ENCODE measurements at regions not wholly inside any gene's neighbourhood (a gene's known extent, or its start where the extent isn't known, plus 50 kb on each side); places are given as distances from the start of the nearest gene placed in this dataset.

DNA sequence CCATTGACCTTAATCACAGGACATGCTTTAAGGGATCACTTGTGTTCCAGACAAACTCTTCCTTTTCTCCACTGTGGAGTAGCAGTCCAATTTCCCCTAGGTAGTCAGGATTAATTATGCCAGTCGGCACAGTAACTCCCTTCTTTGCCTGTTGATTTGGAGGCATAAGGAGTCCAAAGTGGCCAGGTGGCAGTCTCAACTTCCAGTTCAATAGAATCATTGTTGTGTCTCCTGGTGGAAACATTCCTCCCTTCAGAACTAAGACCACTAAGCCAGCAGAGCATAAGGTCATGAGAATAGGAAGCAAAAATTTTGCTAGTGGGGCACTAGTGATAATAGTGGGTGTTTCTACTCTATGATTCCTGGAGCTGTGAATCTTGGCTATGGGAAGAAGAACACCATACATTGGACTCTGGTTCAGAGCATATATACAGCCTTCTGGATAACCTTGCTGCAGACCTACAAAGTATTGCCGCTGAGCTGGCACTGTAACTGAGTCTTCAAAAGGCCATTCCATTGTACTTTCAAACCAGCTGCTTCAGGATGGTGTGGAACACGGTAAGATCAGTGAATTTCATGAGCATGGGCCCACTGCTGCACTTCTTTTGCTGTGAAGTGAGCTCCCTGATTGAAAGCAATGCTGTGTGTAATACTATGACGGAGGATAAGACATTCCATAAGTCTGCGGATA lies 147.3 kb upstream of the MAX start:
- DNase-seq (ENCODE audit: low read depth in 2 of 2): no peak

DNA sequence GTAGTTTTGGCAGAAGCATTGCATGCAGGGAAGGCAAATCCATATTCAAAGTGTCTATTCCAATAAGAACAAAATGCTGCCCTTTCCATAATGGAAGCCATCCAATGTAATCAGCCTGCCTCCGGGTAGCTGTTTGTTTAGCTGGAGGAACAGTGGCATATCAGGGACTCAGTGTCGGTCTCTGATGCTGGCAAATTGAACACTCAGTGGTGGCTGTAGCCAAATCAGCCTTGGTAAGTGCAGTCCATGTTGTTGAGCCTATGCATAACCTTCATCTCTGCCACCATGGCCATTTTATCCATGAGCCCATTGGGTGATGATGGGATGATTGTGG lies 147.8 kb upstream of the MAX start:
- no peak for DNase-seq (ENCODE audit: low read depth in 2 of 2)

DNA sequence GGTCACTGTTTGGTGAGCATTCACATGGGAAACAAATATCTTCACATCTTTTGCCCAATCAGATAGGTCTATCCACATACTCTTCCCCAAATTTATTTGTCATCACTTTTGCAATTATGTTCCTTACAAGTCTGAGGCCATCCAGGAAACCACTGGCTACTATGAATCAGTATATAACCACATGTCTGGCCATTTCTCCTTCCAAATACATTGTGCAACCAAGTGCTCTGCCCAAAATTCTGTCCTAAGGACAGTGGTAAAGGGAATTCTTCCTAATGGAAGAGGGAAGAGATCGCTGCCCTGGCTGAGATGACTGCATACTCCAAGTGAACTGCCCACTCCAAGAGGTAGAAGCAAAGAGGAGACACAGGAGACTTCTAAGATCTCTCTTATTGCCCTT lies 148.9 kb upstream of the MAX start:
- no peak for DNase-seq (ENCODE audit: low read depth in 2 of 2)

DNA sequence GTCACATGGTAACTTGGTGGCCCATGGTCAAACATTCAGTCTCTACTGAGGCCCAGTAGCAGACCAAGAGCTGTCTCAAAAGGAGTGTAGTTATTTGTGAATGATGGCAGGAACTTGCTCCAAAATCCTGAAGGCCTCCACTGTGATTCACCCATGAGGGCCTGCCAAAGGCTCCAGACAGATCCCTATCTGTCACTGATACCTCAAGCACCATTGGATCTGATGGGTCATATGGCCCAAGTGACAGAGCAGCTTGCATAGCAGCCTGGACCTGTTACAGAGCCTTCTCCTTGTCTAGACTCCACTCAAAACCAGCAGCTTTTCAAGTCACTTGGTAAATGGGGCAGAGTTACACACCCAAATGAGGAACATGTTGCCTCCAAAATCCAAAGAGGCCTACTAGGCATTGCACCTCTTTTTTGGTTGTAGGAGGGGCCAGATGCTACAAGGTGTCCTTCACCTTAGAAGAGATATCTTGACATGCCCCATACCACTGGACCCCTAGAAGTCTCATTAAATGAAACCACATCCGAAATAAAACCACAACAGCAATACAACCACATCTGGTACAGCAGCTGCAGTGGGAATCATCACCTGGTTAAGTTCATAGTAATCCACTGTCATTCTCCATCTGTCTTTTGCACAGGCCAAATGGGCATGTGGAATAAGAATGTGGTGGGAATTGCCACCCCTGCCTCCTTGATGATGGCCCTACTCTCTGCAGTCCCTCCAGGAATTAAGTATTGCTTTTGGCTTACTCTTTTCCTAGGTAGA lies 150.4 kb upstream of the MAX start:
- no peak for DNase-seq (ENCODE audit: low read depth in 2 of 2)

DNA sequence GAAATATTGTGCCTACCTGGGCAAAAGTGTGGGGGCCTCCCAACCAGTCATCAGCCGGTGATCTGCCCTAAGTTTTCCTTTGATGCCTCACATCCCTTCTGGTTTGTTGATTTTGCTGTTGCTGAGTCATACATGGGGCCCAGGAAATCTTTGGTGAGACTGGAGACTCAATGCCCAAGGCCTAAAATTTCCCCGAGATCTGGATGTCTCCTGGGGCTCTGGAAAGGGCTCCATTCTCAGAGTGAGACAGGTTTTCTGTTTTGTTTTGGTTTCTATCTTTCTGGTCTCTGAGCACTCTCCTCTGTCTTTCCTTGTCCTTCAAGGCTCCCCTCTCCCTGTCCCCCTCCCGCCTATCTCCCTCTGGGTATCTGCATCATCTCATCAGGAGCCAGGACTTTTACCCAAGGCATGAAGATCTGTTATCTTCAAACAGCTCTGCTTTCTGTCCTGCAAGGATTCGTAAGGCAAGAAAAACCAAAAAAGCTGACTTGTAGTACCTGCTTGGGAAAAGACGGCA lies 152.8 kb upstream of the MAX start:
- DNase-seq (ENCODE audit: low read depth in 2 of 2): no peak

DNA sequence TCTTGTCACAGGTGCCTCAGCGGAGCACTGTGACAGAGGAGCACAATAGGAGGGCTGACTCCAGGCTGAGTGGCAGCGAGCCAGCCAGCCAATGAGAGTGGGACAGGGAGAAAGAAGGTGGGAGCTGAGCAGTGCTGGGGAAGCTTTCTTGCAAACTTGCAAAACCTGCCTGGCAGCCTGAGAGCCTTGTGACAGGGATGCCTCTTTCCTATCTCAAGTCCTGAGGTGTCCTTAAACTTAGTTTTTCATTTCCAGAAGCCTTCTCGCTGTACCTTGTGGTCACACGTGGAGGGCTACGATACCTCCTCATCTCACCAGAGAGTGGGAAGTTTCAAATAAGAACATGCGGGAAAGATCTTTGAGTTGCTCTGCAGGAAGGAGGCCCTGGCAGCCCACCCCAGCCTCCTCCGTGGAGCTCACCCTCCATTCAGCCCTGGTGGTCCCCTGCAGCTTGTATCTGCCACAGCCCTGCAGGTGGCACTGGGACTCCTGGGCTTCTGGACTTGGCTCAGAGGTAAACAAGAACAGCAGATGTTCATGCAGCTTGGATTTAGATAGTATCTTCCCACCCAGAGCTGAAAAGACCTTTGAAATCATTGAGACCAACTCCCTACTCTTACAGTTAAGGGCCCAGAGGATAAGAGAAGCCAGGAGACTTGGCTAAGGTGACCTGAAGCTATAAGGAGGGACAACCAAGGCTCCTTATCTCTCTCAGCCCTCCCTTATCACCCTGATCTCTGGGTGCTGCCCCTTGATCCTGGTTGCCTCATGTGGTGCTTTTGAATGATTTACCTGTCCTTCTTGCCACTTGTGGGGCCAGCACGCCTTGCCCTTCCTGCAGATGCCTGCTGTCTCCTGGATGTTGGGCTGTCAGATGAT lies 153.5 kb upstream of the MAX start:
- DNase-seq (ENCODE audit: low read depth in 2 of 2): no peak

DNA sequence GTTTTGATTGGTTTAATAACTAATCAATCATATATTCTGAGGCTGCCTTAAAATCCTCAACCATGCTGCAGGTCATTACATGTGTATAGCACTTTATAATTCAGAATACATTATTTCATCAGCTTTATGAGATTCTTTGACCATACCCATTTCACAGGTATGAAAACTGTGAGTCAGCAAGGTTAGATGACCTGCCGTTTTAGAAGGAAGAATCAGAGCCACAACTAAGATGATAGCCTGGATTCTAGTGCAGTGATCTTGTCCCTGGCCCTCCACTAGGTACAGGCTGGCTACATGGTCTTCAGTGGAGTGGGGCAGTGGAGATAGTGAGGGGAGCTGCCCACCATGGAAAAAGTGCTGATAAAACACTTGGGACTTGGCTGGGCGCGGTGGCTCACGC lies 154.4 kb upstream of the MAX start:
- DNase-seq (ENCODE audit: low read depth in 2 of 2): no peak

DNA sequence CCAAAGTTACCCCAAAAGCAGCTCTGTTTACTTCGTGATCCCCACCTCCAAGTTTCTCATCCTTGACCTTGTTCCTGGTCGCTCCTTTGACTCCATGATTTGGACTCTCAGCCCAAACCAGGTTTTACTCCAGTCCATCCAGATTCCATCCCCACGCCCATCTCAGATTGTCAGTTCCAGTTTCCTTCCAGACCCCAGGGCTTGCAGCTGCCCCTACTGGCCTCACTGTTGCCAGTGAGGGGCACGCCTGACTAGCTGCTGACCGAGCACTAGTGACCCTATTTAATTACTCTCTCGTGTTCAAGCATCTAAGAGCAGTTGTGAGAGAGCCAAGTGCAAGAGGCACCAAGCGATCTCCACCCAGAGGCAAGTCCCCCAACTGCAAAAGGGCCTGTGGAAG lies 155.1 kb upstream of the FUT8 start:
- DNase-seq (ENCODE audit: low read depth in 2 of 2): no peak

DNA sequence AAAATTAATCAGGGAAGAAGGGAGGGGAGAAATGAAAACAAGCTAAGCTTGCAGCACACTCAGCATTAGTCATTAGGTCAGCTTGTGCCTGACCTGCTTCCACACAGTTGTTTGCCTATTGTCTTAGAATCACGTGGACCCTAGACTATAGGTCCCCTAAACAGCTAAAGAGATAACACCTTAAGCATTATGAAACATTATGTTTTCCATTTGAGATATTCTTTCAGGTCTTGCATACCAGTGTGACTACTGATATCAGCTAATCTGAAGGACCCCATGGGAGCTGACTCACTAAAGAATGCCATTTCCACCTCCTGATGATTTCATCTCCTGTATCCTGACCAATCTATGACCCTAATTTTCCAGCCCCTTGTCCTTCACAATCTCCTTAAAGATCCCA lies 154.1 kb upstream of the FUT8 start:
- no peak for DNase-seq (ENCODE audit: low read depth in 2 of 2)

DNA sequence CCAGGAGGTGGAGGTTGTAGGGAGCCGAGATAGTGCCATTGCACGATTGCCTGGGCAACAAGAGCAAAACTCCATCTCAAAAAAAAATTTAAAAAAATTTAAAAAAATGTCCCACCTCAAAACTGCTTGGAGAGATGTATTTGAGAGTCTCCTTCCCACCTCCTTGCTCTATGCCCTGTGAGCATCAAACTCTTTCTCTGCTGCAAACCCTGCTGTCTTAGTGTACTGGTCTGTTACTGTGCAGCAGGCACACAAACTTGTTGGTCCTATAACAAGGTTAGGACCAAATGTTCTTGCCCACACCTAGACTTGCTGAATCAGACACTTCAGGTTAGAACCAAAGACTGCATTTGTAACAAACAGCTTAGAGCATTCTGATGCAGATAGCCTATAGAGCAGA lies 153.5 kb upstream of the FUT8 start:
- no peak for DNase-seq (ENCODE audit: low read depth in 2 of 2)

DNA sequence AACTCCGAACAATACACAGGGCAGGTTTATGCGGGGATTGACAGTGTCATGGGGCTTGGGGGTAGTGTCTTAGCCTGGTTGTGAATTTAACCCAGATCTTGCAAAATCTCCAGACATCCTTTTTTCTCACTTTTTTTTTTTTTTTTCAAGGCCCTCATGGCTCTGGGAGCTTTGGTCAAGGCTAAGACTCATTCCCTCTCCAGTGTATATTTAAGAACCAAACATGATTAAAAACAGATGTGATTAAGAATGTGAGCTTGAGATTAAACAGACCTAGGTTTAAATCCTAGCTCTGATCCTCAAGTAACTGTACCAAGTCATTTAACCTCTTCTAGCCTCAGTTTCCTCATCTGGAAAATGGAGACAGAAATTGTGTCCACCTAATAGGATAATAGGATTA lies 151.7 kb upstream of the FUT8 start:
- DNase-seq (ENCODE audit: low read depth in 2 of 2): no peak

DNA sequence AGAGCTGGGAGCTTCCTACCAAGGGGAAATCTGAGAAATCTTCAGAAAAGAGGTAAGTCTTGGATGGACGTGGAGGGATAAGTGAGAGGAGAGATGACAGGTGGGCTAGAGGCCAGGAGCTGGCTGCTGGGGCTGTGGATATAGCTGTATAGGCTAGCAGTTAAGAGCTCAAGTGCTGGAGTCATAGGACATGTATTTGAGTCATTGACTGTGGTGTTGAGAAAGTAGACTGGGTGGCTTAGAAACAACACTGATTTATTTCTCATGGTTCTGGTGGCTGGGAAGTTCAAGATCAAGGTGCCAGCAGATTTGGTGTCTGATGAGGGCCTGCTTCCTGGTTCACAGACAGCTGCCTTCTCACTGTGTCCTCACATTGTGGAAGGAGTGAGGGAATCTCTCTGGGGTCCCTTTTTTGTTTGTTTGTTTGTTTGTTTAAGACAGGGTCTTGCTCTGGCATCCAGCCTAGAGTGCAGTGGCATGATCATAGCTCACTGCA lies 151.1 kb upstream of the FUT8 start:
- no peak for DNase-seq (ENCODE audit: low read depth in 2 of 2)

DNA sequence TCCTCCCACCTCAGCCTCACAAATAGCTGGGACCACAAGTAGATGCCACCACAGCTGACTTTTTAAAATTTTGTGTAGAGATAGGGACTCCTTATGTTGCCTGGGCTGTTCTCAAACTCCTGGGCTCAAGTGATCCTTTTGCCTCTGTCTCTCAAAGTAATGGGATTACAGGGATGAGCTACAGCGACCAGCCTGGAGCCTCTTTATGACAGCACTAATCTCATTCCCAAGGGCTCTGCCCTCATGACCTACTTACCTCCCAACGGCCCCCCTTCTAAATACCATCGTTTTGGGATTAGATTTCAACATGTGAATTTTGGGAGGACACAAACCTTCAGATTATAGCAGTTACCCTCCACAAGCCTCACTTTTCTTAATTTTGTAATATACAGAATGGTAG lies 150.6 kb upstream of the FUT8 start:
- no peak for DNase-seq (ENCODE audit: low read depth in 2 of 2)

DNA sequence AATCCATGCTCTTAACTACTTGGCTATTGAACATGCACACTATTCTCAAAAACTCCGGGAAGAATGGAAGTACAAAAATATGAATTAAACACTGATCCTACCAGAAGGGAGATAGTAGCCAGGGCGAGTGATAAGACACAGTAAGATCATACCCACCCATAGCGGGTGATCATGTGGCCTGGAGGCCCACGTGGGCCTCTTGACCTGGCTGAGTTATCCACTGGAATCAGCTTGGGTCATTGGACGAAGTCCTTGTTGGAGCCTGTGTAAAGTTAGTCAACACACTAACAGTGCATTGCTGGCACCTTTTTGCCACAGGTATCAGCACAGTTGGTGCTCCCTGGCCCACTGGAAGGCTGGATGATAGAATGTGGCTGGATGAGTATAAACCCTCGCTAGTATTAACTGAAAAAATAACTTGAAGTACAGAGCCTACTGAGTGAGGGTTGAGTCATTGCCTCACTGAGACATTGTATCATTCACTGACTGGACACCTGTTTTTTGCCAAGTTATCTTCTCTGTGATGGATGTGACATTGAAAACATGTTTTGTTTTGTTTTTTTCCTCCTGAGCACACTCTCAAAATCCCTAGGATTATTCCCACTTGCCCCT lies 149.2 kb upstream of the FUT8 start:
- DNase-seq (ENCODE audit: low read depth in 2 of 2): no peak

DNA sequence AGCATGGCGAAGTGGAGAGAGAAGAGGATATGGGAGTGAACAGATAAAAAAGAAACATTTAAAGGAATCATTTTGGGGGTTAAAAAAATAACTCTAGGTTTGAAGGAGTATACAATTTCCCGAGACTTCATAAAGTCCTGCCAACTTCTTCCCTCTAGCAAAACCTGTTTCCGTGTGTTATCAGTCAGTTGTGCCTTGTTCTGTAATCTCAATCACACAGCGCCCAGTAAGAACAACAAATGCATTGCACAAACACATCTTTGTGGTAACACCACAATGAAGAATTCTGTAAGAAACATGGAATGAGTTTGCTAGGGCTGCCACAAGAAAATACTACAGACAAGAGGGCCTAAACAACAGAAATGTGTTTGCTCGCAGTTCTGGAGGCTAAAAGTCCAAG lies 144.7 kb upstream of the FUT8 start:
- no peak for DNase-seq (ENCODE audit: low read depth in 2 of 2)

DNA sequence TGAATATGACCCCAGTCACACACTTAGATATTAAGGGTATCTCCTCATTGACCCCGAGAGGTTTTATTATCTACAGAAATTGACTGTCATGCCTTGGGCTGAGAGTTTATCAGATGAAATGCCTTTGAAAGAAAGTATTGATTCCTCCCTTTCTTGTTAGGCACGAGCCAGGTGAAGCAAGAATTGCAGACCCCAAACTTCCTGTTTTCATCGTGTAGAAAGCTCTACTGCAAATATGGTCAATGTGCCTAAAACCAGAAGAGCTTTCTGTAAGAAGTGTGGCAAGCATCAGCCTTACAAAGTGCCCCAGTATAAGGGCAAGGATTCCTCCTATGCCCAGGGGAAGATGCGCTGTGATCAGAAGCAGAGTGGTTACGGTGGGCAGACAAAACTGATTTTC lies 143.9 kb upstream of the FUT8 start:
- DNase-seq (ENCODE audit: low read depth in 2 of 2): no peak

DNA sequence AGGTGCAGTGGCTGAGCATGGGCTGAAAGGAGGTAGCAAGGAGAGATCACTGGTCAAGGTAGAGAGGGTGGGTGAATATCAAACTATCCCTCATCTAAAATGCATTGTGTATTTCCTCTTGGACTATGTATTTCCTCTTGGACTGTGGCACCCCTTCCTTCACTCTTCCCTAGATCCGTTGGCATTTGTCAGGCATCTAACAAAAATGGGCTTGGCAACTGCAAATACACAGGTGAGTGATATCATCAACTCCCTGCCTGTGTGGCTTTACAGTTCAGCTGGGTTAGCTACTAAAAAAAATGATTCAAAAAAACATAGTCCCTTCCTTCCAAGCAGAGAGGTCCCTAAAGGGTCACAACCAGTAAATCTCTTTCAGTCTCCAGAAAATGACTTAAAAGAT lies 142.8 kb upstream of the FUT8 start:
- no peak for DNase-seq (ENCODE audit: low read depth in 2 of 2)

DNA sequence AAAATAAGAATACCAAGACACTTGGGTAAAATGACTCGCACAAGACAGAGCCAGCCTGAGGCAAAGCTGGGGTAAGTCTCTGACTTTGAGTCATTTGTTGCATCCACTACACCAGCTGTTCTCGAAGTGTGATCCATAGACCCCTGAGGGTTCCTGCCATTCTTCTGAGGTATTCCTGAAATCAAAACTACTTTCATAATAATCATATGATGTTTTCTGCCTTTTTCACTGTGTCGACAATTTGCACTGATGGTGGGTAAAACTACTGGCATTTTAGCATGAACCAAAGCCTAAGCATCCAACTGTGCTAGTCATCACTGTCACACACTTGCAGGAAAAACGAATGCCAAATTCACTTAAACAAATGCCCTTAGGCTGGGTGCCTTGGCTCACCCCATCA lies 135.5 kb upstream of the FUT8 start:
- no peak for DNase-seq (ENCODE audit: low read depth in 2 of 2)

DNA sequence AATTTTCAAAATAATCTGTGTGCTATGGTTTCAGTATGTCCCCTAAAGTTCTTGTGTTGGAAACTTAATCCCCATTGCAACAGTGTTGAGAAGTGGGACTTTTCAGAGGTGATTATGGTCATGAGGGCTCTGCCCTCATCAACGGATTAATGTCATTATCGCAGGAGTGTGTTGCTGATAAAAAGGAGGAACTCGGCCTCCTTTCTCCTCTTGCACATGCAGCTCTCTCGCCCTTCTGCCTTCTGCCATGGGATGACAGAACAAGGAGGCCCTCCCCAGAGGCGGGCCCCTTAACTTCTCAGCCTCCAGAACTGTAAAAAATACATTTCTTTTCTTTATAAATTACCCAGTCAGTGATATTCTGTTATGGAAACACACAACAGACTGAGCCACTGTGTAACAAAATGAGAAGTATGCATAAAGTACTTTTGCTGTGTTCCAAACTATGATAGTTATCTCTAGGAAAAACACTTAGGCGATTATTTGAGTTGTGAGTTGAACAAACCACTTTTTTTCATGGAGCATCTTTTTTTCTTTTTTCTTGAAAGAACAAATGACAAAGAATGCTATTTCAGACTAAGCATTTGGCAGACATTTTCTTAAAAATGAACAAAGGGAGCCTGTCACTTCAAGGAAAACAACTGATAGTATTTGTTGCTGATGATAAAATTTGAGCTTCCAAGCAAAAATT lies 134.8 kb upstream of the FUT8 start:
- DNase-seq (ENCODE audit: low read depth in 2 of 2): no peak

DNA sequence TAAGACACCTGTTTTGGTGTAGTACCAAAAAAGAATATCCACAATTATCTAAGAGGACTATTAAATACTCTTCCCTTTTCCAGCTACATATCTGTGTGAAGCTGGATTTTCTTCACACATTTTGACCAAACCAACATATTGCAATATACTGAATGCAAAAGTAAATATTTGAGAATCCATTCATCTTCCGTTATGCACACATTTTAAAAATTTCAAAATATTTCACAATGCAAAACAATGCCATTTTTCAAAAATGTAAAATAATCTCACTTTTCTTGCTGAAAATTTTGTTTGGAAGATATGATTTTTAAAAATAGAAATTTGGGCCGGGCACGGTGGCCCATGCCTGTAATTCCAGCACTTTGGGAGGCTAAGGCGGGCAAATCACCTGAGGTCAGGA lies 133.9 kb upstream of the FUT8 start:
- no peak for DNase-seq (ENCODE audit: low read depth in 2 of 2)

DNA sequence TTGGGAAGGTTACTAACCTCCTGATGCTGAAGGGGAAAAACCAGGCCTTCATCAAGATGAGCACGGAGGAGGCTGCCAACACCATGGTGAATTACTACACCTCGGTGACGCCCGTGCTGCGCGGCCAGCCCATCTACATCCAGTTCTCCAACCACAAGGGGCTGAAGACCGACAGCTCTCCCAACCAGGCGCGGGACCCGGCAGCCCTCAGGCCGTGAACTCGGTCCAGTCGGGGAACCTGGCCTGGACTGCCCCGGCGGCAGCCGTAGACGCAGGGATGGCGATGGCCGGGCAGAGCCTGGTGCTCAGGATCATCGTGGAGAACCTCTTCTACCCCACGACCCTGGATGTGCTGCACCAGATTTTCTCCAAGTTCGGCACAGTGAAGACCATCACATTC lies 133.0 kb upstream of the FUT8 start:
- DNase-seq (ENCODE audit: low read depth in 2 of 2): no peak
